Mucosa of gallbladder (tissue), 1 donor: ENCODE measurements at regions not wholly inside any gene's neighbourhood (a gene's known extent, or its start where the extent isn't known, plus 50 kb on each side); places are given as distances from the start of the nearest gene placed in this dataset.

Experiments
- DNase-seq: peaks from one replicate; pipeline ENCODE4 v3.0.0-alpha.2; 2020; ENCODE audit warnings: low spot score
- donor health status: DM: no; HTN: no; CAD: no.

GRCh38 chr5:62017092-62017491 lies 288.9 kb upstream of the KIF2A start:
- DNase-seq: no peak

- DNase-seq: no peak
These were observed 276.7 kb upstream of the KIF2A start for GRCh38 chr5:62029303-62029702.

GRCh38 chr5:62030326-62030725 lies 275.7 kb upstream of the KIF2A start:
- DNase-seq: no peak

DNA sequence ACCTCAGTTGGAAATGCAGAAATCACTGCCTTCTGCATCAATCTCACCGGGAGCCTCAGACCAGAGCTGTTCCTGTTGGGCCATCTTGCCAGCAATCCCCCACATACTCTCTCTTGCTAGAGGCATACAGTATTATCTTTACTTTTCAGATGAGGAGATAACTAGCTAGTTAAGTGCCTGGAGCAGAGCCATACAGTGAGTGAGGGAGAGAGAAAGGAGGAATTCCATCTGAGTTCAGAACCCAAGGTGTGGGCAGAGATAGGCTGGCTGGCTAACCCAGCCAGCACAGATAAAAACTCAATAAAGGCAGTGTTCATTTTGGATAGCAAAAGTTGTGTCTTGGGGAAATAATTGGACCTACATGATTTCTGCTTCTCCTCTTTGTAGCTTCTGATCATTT lies 268.0 kb upstream of the KIF2A start:
- no peak for DNase-seq

GRCh38 chr5:62041156-62041756 lies 264.8 kb upstream of the KIF2A start:
- DNase-seq: no peak

DNA sequence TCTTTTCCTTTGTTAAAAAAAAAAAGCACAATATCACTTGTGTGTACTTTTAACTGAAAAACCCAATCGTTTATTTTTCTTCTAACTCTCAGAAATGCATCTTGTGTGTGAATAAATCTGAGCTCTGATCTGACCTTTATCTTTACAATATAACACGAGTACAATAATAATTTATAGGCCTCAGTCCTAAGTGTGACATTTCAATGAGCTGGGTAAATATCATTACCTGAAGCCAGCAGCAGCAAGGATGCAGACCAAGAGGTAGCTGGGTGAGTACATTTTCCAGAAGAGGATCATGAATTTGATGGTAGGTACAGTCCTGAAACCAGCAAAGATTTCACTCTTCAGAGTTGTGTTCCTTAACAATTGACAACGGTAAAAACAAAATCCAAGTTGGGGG lies 264.0 kb upstream of the KIF2A start:
- no peak for DNase-seq

GRCh38 chr5:62043289-62044280 lies 262.4 kb upstream of the KIF2A start:
- DNase-seq: no peak

DNA sequence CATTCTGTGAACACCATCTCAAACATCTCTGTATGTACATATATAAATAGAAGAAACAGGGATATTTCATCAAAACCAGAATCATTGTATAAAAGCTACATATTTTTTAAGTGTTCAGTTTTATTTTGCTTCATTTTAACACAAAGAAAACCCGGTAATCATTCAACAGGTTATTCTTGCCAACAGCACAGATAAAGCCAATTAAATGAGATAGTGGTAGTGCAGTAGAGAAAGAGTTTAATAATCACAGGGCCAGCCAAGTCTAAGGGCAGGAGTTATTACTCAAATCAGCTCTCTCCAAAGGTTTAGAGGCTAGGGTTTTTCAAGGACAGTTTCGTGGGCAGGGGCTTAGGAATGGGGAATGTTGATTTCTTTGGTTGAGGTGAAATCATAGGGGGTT lies 261.0 kb upstream of the KIF2A start:
- DNase-seq: no peak

- no peak for DNase-seq
These were observed 259.8 kb upstream of the KIF2A start for GRCh38 chr5:62046191-62046590.

GRCh38 chr5:62051747-62052146 lies 254.3 kb upstream of the KIF2A start:
- DNase-seq: no peak

- DNase-seq: no peak
These were observed 246.0 kb upstream of the KIF2A start for GRCh38 chr5:62059960-62060359.

DNA sequence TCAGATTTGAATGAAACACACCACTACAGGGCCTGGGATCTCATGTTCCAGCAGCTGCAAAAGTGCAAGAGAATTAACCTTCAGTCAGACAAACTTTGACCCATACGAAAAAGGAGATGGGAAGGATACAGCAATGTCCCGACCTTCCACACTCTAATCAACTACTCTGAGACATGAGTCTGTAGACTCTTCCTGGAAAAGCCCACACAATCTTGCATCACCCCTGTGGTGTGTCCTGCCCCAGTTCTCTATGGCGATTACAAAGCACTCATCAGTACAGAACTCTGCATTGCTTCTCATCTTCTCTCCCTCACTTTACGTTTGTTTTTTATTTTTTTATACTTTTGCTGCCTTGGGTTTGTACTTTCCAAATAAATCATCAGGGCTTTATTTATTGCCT lies 241.0 kb upstream of the KIF2A start:
- DNase-seq: no peak

- DNase-seq: no peak
These were observed 239.2 kb upstream of the KIF2A start for GRCh38 chr5:62066761-62067277.

DNA sequence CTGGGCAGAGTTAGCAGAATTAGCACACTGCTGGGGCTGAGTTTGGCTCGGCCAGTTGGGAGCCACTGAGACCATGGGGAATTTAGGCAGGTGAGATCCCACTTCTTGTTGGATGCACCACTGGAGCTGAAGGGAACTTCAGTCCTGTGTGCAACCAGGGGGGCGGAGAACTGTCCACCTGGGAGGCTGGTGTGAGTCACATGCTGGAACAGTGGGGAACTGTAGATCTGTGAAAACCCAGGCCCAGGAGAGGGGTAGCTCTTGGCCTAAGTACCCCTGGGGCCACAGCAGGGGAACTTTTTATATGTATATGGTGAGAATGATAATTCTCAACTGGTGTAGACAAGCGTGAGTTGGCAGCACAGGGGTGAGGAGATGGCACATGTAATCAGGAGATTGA lies 237.5 kb upstream of the KIF2A start:
- no peak for DNase-seq

DNA sequence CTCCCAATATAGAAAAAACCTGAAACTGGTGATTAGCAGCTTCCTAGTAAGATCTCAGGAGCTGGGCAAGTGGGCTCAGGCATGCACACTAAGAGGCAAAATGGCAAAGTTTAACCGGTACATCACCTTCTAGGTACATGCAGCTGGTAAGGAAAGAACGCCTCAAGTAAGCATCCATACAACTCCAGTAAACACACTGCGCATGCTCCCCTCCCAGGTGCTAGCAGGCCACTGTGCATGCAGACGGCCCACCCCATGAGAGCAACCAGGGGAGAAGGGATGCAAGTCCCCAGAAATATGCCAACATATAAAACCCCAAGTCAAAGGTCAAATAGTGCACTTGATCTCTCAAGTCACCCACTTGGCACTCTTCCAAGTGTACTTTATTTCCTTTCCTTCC lies 228.6 kb upstream of the KIF2A start:
- DNase-seq: no peak

GRCh38 chr5:62077823-62078550 lies 228.0 kb upstream of the KIF2A start:
- DNase-seq: no peak

- DNase-seq: no peak
These were observed 223.6 kb upstream of the KIF2A start for GRCh38 chr5:62082370-62082801.

DNA sequence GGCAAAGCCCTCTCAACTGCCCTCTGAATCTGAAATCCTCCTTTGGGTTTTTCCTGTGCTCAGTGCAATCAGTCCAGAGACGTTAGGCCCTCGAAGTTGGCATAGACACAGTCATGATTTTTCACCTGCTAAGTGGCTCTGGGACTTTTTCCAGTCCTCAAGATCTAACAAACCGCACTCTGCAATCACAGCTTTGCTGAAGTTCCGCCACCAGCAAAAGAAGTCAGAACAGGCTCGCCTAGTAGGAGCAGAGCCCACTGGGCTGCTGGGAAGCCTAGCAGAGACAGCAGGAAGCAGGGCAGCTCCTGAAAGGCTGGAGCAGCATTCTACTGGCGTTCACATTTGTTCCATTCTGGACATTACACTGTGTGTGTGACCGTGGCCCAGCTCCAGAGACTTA lies 222.8 kb upstream of the KIF2A start:
- DNase-seq: no peak

DNA sequence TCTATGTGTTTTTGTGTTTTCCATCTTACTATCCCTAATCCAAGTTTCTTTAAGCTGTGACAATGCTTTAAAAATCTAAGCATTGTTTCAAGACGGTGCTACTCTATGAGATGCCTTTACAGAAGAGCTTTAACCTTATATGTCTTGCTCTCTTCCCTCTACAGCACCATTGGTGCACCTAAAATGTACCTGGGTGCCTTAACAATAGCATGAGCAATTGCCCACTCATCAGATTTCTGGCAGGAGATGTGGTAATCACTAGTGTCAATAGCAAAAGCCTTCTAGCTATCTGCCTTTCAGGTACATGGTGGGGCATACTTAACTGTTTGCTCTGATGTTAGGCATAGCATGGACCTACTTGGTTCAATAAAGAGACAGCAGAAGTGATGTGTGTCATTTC lies 222.3 kb upstream of the KIF2A start:
- DNase-seq: no peak

- no peak for DNase-seq
These were observed 221.6 kb upstream of the KIF2A start for GRCh38 chr5:62084391-62084790.

DNA sequence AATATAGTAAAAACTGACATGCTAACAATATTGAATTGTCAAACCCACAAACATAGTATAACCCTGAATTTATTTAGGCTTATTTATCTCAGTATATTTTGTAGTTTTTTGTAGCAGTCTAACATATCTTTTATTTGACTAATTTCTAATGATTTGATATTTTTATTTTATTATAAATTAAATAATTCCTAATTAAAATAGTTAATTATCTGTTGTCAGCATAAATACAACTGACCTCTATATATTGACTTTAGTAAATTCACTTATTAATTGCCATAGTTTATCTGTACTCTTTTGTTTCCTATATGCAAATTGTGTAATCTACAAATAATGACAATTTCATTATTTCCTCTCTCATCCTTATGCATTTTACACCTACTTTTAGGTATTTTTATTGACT lies 215.1 kb upstream of the KIF2A start:
- DNase-seq: no peak

GRCh38 chr5:62093411-62093810 lies 212.6 kb upstream of the KIF2A start:
- DNase-seq: no peak
